ENCODE measurements at regions not wholly inside any gene's neighbourhood (a gene's known extent, or its start where the extent isn't known, plus 50 kb on each side); places are given as distances from the start of the nearest gene placed in this dataset.
"Not testable (repeated sequence)": the region's sequence is repeated elsewhere in the genome, so short reads cannot be mapped to it uniquely, and the experiment has no call there.

DNA sequence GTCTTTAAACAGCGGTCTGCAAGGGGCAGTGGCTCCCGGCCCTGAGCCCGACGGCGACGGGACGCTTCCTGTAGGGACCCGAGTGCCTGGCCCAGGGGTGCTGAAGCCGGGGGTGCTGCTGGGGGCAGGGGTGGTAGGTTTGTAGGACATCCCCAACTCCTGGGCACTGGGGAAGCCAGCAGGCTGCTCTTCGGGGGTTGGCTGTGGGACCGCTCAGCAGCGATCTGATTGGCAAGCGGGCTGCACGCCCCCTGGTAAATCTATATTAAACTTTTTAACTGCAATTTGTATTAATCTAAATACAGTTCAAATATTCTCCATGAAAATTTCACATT, 1510.0 kb downstream of the FOXD4L5 start:
- TF ChIP-seq, protein P1, sequence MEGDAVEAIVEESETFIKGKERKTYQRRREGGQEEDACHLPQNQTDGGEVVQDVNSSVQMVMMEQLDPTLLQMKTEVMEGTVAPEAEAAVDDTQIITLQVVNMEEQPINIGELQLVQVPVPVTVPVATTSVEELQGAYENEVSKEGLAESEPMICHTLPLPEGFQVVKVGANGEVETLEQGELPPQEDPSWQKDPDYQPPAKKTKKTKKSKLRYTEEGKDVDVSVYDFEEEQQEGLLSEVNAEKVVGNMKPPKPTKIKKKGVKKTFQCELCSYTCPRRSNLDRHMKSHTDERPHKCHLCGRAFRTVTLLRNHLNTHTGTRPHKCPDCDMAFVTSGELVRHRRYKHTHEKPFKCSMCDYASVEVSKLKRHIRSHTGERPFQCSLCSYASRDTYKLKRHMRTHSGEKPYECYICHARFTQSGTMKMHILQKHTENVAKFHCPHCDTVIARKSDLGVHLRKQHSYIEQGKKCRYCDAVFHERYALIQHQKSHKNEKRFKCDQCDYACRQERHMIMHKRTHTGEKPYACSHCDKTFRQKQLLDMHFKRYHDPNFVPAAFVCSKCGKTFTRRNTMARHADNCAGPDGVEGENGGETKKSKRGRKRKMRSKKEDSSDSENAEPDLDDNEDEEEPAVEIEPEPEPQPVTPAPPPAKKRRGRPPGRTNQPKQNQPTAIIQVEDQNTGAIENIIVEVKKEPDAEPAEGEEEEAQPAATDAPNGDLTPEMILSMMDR (IDR thresholded peaks at IDR 0.05) = not testable (repeated sequence)
- not testable (repeated sequence) for TF ChIP-seq POLR2A (IDR thresholded peaks at IDR 0.05)

All from tibial nerve (tissue), 3 donors.